T-cell (primary cell): ENCODE measurements at regions not wholly inside any gene's neighbourhood (a gene's known extent, or its start where the extent isn't known, plus 50 kb on each side); places are given as distances from the start of the nearest gene placed in this dataset.

Source experiments
- ATAC-seq, 4 experiments: fragments of 200-7000 bp in 3 of 4; fragments of 150-1000 bp in 1 of 4; cut with Tn5 transposase; replicated peaks in 1 of 4; 1 replicate in 3 of 4; 2 replicates in 1 of 4; pipeline ENCODE4 v1.10.0; 2021; ENCODE audit warnings: moderate library complexity in 3 of 4, mild to moderate bottlenecking in 2 of 4, moderate number of reproducible peaks in 1 of 4
- CTCF ChIA-PET, 2 donors: fragments of 300-600 bp; sonication (Branson Sonifier 250); formaldehyde crosslinking; loops; one replicate each; lab custom pipeline; 2022; ENCODE audit warnings: antibody characterized with exemption in 2 of 2; lab: Charles Lee
- POLR2A ChIA-PET, 2 donors: fragments of 300-600 bp; sonication (Branson Sonifier 250); formaldehyde crosslinking; loops; one replicate each; lab custom pipeline; 2022; ENCODE audit warnings: antibody characterized with exemption in 2 of 2; lab: Charles Lee
- DNase-seq, 35 experiments: peaks; one replicate each; pipeline versions ENCODE4 v3.0.0 to v3.0.0-alpha.2; 2013 to 2023
- H3K27ac ChIP-seq: one replicate; pipeline ENCODE4 v1.5.1; 2013; ENCODE audit warnings: low read length
- H3K27me3 ChIP-seq, 2 experiments: replicated peaks in 1 of 2; 1 replicate in 1 of 2; 2 replicates in 1 of 2; pipeline versions ENCODE4 v1.6.1 to v1.7.0; 2013; ENCODE audit warnings: low read length in 1 of 2, mixed read lengths in 1 of 2; ENCODE audit not compliant: control insufficient read depth in 2 of 2, insufficient read depth in 2 of 2; ENCODE audit errors: extremely low read depth in 1 of 2
- H3K36me3 ChIP-seq, 2 donors: 1 replicate in 1 of 2; 2 replicates in 1 of 2; pipeline versions ENCODE4 v1.6.1 to v1.7.0; 2013; ENCODE audit warnings: low read length in 1 of 2; ENCODE audit not compliant: control insufficient read depth in 2 of 2, insufficient read depth in 1 of 2; ENCODE audit errors: extremely low read depth in 1 of 2
- H3K4me1 ChIP-seq, 2 experiments: 1 replicate in 1 of 2; 2 replicates in 1 of 2; pipeline versions ENCODE4 v1.6.1 to v1.7.0; 2013; ENCODE audit warnings: low read length in 2 of 2, mixed read lengths in 1 of 2; ENCODE audit not compliant: insufficient read depth in 2 of 2, control insufficient read depth in 1 of 2; ENCODE audit errors: extremely low read depth in 1 of 2
- H3K4me3 ChIP-seq, 2 donors: 1 replicate in 1 of 2; 2 replicates in 1 of 2; pipeline versions ENCODE4 v1.5.1 to v1.7.0; 2013; ENCODE audit warnings: mild to moderate bottlenecking in 2 of 2, low read length in 1 of 2, moderate library complexity in 1 of 2; ENCODE audit not compliant: control insufficient read depth in 1 of 2; ENCODE audit errors: extremely low read depth in 1 of 2
- H3K9me3 ChIP-seq: 2 replicates; pipeline ENCODE4 v1.7.0; 2013
- H3K27ac Mint-ChIP-seq, 2 donors: one replicate each; pipeline ENCODE4 v1.8.0; 2020 to 2021; ENCODE audit warnings: mild to moderate bottlenecking in 2 of 2, mixed read lengths in 2 of 2
- H3K27me3 Mint-ChIP-seq, 2 donors: one replicate each; pipeline ENCODE4 v1.8.0; 2021 to 2022; ENCODE audit warnings: mixed read lengths in 2 of 2
- H3K36me3 Mint-ChIP-seq: one replicate; pipeline ENCODE4 v1.8.0; 2021; ENCODE audit warnings: mixed read lengths
- H3K4me1 Mint-ChIP-seq, 3 donors: one replicate each; pipeline ENCODE4 v1.8.0; 2020 to 2022; ENCODE audit warnings: mixed read lengths in 3 of 3, mild to moderate bottlenecking in 1 of 3
- H3K4me3 Mint-ChIP-seq, 3 donors: one replicate each; pipeline ENCODE4 v1.8.0; 2020 to 2022; ENCODE audit warnings: mild to moderate bottlenecking in 3 of 3, mixed read lengths in 3 of 3, moderate library complexity in 3 of 3
- H3K9me3 Mint-ChIP-seq, 3 donors: one replicate each; pipeline ENCODE4 v1.8.0; 2020 to 2022; ENCODE audit warnings: mixed read lengths in 3 of 3
- WGBS: methylation state at CpG from one replicate; pipeline ENCODE4 v1.1.5; 2013; ENCODE audit warnings: missing lambda C conversion rate; ENCODE audit not compliant: insufficient coverage; 5-methylcytosine and 5-hydroxymethylcytosine counted together

DNA sequence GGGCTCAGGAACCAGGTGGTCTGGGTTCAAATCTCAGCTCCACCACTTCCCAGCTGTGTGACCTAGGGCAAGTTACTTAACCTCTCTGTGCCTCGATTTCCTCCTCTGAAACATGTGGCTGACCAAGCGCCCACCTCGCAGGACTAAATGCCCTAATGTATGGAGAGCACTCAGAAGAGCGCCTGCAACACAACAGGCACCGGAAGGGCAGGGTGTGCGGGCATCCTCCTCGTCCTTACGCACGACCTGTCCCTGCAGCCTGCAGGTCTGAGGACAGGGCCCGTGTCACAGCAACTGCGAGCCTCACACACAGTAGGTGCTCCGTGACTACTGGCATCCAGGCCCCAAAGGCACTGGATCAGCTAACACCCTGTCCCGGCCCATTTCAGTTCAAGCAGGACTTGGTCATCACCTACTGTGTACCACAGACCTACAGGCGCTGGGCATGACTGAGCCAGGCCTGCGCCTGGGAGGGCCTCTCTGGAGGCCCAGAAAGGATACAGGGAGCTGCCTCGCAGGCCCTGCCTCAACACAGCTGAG, 131.5 kb downstream of the NCOR2 start:
- H3K4me3 Mint-ChIP-seq = no peak overlapping the region
- POLR2A ChIA-PET = no interaction called here
- Histone ChIP-seq H3K9me3 (no peaks in the 10 kb centered on the region), H3K27me3 (no peaks in the 10 kb centered on the region), H3K4me3 (no peak overlapping the region), H3K36me3 (peaks cover 2 to 14% of the 10 kb centered on the region in 2 donors), H3K4me1 (peaks cover 0 to 19% of the 10 kb centered on the region in 2 experiments), H3K27ac (no peak overlapping the region)
- no peak for DNase-seq
- H3K36me3 Mint-ChIP-seq = peaks cover 3% of the 10 kb centered on the region
- no peak for ATAC-seq
- H3K4me1 Mint-ChIP-seq = peaks cover 2 to 12% (median 11%) of the 10 kb centered on the region in 3 donors
- H3K9me3 Mint-ChIP-seq = no peaks in the 10 kb centered on the region
- CTCF ChIA-PET = no interaction called here
- 98% methylated on average over 13 of the region's 16 CpGs for WGBS
- H3K27ac Mint-ChIP-seq = no peak overlapping the region
- H3K27me3 Mint-ChIP-seq = no peaks in the 10 kb centered on the region

DNA sequence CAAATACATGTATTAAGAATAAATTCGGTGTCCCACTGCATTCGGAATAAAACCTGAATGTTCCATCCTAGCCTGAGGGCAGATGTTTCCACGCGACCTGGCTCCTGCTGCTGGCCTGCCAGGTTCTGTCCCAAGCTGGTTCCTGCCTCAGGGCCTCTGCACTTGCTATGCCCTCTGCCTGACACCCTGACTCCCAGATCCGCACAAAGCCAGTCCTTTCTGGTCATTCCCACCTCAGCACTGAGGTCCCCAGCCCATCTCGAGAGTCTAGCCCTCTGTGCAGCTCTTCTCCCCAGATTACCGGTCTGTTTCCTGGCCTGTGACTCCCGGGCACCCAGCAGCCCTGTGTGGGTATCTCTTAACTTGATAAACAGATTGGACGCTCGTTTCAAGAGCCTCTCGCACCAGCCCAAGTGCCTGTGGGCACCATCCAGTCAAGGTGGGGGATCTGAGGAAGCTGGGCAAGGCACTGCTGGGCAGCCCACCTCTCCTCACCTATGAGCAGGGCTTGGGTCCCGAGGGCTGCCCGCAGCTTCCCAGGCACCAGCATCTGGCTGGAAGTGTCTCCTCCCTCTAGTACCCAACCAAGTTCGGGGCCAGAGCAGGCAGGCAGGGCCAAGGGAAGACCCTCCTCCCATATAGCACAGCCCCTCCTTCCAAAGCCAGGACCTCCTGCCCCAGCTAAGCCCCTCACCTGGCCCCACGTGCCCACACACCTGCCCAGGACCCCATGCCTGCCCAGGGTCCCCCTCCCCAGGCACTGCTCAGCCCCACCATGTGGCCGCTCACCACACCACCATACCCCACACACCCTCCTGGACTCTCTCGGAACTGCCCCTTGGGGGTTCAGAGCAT, 132.2 kb downstream of the NCOR2 start:
- CTCF ChIA-PET = no interaction called here
- no peaks in the 10 kb centered on the region for H3K27me3 Mint-ChIP-seq
- DNase-seq (no peak), ATAC-seq (no peak)
- 91% methylated on average over 16 of the region's 17 CpGs for WGBS
- H3K36me3 ChIP-seq = peaks cover 4 to 18% of the 10 kb centered on the region in 2 donors
- H3K27ac ChIP-seq = no peak overlapping the region
- H3K27ac Mint-ChIP-seq = peak overlapping the region in 1 of 2 donors; percentile 48
- H3K4me3 ChIP-seq = no peak overlapping the region
- H3K4me1 ChIP-seq = peaks cover 0 to 14% of the 10 kb centered on the region in 2 experiments
- peaks cover 7% of the 10 kb centered on the region for H3K36me3 Mint-ChIP-seq
- H3K9me3 Mint-ChIP-seq = no peaks in the 10 kb centered on the region
- H3K4me3 Mint-ChIP-seq = no peak overlapping the region
- POLR2A ChIA-PET = no interaction called here
- H3K4me1 Mint-ChIP-seq = peaks cover 2 to 12% (median 7%) of the 10 kb centered on the region in 3 donors
- H3K27me3 ChIP-seq = no peaks in the 10 kb centered on the region
- H3K9me3 ChIP-seq = no peaks in the 10 kb centered on the region

DNA sequence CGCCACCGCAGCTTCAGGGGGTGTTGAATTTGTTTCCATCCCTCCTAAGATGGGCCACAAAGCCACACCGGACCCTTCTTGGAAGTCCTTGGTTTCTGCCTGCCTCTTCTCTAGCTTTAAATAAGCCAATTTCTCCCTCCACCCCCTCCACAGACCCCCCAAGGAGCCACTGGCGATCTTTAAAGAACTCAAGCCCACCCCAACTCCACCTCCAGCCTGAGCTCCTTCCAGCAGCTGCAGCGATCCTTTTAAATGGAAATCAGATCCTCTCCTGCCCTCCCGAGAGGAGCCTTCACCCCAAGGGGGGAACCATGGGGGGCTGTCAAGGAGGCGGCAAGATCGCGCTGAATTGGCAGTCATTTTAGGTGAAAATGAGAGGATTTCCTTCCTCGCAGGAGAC, 133.1 kb downstream of the NCOR2 start:
- Histone ChIP-seq H3K27me3 (no peaks in the 10 kb centered on the region), H3K9me3 (no peaks in the 10 kb centered on the region), H3K27ac (no peak overlapping the region), H3K4me3 (no peak overlapping the region), H3K36me3 (peaks cover 11 to 25% of the 10 kb centered on the region in 2 donors), H3K4me1 (peaks cover 0 to 12% of the 10 kb centered on the region in 2 experiments)
- ChIA-PET CTCF (no interaction called here), POLR2A (no interaction called here)
- Mint-ChIP-seq H3K27me3 (no peaks in the 10 kb centered on the region), H3K27ac (no peak overlapping the region), H3K9me3 (no peaks in the 10 kb centered on the region), H3K36me3 (peaks cover 7% of the 10 kb centered on the region), H3K4me1 (peaks cover 2 to 12% (median 7%) of the 10 kb centered on the region in 3 donors), H3K4me3 (no peak overlapping the region)
- WGBS = 74% methylated on average over 3 of the region's 10 CpGs
- no peak for ATAC-seq
- DNase-seq = no peak

DNA sequence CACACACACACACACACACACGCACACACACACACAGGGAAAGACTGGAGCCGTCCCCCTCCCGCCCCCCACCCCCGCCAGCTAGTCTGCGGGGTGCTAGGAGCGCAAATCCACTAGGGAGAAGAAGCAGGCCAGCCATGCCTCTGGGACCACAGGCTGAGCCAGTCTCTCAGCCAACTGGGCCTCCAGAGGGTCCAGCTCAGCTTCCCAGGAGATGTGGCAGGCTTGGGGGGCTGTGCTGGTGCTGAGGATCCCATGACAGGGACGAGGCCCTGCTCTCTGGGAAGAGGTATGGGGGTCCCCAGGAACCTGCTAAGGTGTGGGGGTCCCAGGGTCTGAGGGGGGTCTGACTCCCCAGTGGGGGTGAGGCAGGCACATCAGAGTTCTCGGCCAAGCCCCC, 133.5 kb downstream of the NCOR2 start:
- no peak overlapping the region for H3K4me3 ChIP-seq
- ATAC-seq (no peak), DNase-seq (no peak)
- ChIA-PET CTCF (no interaction called here), POLR2A (no interaction called here)
- H3K4me1 Mint-ChIP-seq = peaks cover 2 to 12% (median 7%) of the 10 kb centered on the region in 3 donors
- H3K4me1 ChIP-seq = peaks cover 0 to 12% of the 10 kb centered on the region in 2 experiments
- no peaks in the 10 kb centered on the region for H3K27me3 ChIP-seq
- no peak overlapping the region for H3K27ac ChIP-seq
- no peaks in the 10 kb centered on the region for H3K27me3 Mint-ChIP-seq
- H3K9me3 ChIP-seq = no peaks in the 10 kb centered on the region
- H3K4me3 Mint-ChIP-seq = no peak overlapping the region
- no CpG with 5 or more reads among the region's 8 CpGs for WGBS
- peaks cover 12 to 30% of the 10 kb centered on the region in 2 donors for H3K36me3 ChIP-seq
- H3K9me3 Mint-ChIP-seq = no peaks in the 10 kb centered on the region
- peaks cover 7% of the 10 kb centered on the region for H3K36me3 Mint-ChIP-seq
- H3K27ac Mint-ChIP-seq = no peak overlapping the region

DNA sequence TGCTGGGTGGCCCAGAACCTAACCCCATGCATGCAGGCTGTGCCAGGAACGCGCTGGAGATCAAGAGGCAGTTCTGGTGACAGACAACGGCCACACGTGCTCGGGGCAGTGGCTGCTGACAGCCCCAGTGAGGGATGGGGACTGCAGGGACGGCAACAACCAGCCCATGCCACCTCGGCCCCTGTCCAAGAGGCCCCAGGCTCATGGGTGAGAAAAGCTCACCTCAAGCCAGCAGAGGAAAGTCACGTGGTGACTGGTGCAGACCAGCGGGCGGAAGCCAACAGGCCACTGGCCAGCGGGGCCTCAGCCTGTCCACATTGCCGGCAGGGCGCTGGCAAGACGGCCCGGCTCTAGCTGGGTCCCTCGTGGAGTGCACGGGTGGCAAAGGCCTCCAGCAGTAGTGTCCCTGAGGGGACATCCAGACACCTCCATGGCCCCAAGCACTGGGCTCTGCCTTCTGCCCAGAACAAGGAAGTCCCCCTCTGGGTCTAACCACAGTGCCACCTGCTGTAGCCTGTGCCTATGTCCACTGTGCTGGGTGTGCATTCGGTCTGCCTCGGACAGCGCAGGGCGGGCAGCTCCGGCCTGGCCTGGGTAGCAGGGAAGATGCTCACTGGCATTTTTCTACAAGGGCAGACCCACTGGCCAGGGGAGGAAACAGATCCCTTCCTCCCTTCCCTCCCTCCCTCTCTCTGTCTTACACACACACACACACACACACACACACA, 134.1 kb downstream of the NCOR2 start:
- peaks cover 0 to 17% of the 10 kb centered on the region in 2 experiments for H3K4me1 ChIP-seq
- H3K27ac ChIP-seq = no peak overlapping the region
- no peaks in the 10 kb centered on the region for H3K27me3 ChIP-seq
- H3K27ac Mint-ChIP-seq = no peak overlapping the region
- H3K4me1 Mint-ChIP-seq = peaks cover 2 to 12% (median 7%) of the 10 kb centered on the region in 3 donors
- no peak overlapping the region for H3K4me3 Mint-ChIP-seq
- H3K36me3 Mint-ChIP-seq = peaks cover 7% of the 10 kb centered on the region
- 96% methylated on average over 21 of the region's 22 CpGs for WGBS
- peaks cover 14 to 34% of the 10 kb centered on the region in 2 donors for H3K36me3 ChIP-seq
- H3K27me3 Mint-ChIP-seq = no peaks in the 10 kb centered on the region
- DNase-seq (no peak), ATAC-seq (no peak)
- POLR2A ChIA-PET = no interaction called here
- CTCF ChIA-PET = no interaction called here
- no peaks in the 10 kb centered on the region for H3K9me3 ChIP-seq
- no peak overlapping the region for H3K4me3 ChIP-seq
- no peaks in the 10 kb centered on the region for H3K9me3 Mint-ChIP-seq

DNA sequence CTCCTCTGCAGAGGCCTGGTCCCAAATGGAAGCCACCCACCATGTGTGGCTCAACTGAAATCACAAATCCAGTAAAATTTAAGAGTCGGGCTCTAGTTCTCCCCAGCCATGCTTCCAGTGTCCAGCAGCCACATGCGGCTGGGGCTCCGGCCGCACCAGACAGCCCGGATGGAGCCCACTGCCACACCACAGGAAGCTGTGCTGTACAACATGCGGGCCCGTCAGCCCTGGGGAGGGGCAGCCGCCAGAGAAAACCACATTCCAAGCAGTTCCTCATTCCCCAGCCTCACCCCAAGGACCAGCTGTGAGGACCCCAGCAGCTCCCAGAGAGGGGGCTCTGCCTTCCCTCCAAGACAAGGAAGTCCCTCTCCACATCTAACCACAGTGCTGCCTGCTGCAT, 135.0 kb downstream of the NCOR2 start:
- ATAC-seq (no peak), DNase-seq (no peak)
- H3K9me3 Mint-ChIP-seq = no peaks in the 10 kb centered on the region
- H3K4me3 Mint-ChIP-seq = no peak overlapping the region
- peaks cover 7% of the 10 kb centered on the region for H3K36me3 Mint-ChIP-seq
- peaks cover 0 to 20% of the 10 kb centered on the region in 2 experiments for H3K4me1 ChIP-seq
- CTCF ChIA-PET = no interaction called here
- POLR2A ChIA-PET = no interaction called here
- H3K4me3 ChIP-seq = no peak overlapping the region
- 81% methylated on average over 7 of the region's 8 CpGs for WGBS
- H3K27me3 Mint-ChIP-seq = no peaks in the 10 kb centered on the region
- no peaks in the 10 kb centered on the region for H3K27me3 ChIP-seq
- no peak overlapping the region for H3K27ac ChIP-seq
- no peak overlapping the region for H3K27ac Mint-ChIP-seq
- H3K9me3 ChIP-seq = no peaks in the 10 kb centered on the region
- H3K4me1 Mint-ChIP-seq = peaks cover 2 to 12% (median 7%) of the 10 kb centered on the region in 3 donors
- H3K36me3 ChIP-seq = peaks cover 14 to 39% of the 10 kb centered on the region in 2 donors
